ENCODE measurements at regions not wholly inside any gene's neighbourhood (a gene's known extent, or its start where the extent isn't known, plus 50 kb on each side); places are given as distances from the start of the nearest gene placed in this dataset.
"Not testable (repeated sequence)": the region's sequence is repeated elsewhere in the genome, so short reads cannot be mapped to it uniquely, and the experiment has no call there.

DNA sequence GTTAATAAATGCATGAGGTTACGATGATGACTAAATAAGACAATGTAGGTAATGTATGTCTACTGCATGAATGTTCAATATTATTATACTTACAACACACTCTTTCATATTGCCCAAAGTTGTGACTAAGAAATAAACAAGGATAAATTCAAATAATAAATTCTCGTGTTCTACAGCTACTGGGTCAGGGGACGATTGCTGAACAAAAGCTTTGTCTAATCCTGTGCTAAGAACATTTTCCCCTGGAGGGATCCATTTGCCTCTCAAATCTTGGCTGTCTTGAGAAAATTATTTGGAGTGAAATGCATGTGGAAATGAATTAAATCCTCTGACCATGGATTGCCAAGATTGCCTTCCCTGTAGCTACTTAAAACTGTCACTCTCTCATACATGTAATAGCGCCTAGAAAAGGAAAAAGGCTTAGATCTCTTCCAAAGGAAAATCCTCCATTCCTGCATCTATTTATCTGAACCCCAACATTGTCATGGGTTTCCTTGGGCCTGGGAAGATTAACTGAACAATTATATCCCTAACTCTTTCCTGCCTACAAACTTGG lies 893.8 kb upstream of the ACO1 start:
- DNase-seq = no peak

DNA sequence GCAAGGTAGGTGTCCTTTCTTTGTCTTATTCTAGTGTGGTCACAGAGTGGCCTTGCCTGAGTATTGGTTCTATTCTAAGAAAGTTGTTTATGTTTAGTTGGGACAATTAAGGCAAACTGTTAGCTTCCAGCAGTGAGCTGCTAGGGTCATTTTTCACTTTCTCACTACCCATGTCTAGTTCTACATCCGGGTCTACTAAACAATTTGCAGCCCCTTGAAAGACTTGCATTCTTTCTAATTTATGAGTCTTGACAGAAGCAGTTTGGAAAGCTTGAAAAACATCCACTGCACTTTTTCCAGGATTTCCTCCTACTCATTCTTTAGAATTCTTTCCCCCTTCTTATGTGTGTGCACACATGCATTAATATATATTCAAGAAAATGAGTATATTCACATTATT lies 892.2 kb upstream of the ACO1 start:
- DNase-seq = no peak

DNA sequence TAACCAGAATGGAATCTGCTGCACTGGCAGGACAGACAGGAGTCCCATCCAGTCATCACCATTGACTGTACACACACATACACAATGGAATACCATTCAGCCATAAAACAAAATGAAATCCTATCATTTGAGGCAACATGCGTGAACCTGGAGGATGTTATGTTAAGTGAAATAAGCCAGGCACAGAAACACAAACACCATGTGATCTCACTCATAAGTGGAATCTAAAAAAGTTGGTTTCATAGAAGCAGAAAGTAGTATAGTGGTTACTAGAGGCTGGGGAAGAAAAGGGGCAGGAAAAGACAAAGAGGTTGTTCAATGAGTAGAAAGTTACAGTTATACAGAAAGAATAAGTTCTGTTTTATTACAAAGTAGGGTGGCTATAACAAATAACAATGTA lies 884.0 kb upstream of the ACO1 start:
- no peak for DNase-seq

DNA sequence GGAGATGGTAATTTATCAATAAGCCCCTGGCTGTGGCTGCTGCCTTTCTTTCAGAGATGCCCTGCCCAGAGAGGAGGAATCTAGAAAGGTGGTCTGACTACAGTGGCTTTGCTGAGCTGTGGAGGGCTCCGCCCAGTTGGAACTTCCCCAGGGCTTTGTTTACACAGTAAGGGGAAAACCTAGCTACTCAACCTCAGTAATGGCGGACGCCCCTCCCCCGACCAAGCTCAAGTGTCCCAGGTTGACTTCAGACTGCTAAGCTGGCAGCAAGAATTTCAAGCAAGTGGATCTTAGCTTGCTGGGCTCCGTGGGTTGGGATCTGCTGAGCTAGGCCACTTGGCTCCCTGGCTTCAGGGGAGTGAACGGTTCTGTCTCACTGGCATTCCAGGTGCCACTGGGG lies 865.4 kb upstream of the ACO1 start:
- DNase-seq = no peak

DNA sequence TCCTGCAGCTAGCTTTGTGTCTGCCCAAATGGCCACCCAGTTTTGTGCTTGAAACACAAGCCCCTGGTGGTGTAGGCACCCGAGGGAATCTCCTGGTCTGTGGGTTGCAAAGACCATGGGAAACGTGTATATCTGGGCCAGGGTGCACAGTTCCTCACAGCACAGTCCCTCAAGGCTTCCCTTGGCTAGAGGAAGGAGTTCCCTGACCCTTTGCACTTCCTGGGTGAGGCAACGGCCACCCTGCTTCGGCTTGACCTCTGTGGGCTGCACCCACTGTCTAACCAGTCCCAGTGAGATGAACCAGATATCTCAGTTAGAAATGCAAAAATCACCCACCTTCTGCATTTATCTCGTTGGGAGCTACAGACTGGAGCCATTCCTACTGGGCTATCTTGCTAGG lies 865.0 kb upstream of the ACO1 start:
- no peak for DNase-seq

DNA sequence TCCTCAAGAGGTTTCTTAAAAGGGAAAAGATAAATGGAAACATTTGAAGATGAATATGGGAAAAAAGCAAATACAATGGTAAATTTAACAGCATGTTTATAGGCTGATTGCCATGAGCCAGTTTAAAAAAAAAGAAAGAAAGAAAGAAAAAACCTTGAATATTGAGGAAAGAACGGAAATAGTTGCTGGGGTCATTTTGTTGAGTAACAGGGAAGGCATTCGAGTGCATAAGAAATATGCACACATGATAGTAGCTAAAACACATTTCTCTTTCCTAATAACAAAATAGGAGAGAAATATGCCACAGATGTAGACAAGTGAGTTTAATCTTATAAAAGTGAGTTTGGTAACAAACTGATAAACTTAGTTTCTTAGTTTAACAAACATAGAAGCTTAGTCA lies 864.6 kb upstream of the ACO1 start:
- DNase-seq = no peak

DNA sequence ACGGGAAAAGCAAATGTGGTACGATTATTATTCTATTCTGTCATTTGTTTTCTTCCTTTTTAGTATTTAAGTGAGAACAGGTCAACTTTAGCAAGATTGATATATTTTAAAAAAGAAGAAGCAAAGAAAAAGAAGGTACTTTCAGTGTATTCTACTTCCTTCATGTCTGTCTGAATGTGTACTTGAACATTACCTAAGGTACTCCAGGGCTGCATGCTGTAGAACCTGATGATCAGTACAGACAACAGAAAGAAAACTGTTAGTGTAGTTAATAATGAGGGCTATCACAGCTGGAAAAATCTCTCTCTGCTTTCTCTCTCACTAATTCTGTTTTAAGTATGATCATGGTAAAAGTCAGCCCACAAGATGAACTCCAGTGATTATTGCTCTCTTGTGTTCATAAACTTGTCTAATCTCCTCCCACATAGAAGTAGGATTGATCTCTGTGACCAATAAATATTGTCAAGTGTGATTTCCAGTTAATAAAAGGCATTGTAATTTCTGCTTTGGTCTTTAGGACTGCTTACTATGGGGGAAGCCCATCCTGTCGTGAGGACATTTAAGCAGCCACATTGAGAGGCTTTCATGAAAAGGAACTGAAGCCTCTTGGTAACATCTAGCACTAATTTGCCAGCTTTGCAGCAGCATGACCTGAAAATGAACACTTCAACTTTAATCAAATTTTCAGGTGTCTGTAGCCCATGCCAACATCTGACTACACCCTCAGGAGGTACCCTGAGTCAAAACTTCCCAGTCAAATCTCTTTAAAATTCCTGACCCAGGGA lies 864.0 kb upstream of the ACO1 start:
- DNase-seq = no peak

DNA sequence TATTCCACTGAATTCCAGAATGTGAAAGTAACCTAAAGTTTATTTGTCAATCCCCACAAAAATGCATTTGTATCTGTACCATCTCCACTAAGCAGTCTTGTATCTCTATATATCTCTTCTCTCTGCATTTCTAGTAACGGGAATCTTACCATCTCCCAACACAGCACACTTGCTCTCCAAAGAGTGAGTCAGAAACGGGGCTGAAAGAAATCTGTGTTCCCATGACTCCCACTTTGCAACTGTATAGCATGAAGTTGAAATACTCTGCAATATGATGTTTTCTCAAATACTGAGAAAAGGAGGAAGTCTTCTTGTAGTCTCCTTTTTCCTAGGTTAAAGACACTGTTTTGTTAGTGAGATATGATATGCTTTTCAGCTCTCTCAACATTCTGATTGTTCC lies 848.8 kb upstream of the ACO1 start:
- no peak for DNase-seq

DNA sequence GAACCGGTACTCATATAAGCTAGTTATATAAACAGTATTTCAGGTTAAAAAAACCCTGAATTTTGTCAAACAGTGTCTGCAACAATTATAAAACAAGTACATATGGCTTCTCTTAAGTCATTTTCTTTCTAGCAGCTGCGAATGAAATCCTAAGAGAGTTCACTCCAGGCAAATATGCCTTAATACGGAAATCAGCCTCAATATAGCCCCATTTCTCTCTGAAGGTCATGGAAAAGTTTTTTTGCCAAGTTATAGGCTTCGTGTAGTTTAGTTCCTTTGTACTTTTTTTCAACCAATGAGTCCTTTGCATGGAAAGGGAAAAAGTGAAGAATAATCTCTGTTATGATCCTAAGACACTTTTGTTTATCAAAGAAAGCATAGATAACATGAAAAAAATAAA lies 848.0 kb upstream of the ACO1 start:
- no peak for DNase-seq

DNA sequence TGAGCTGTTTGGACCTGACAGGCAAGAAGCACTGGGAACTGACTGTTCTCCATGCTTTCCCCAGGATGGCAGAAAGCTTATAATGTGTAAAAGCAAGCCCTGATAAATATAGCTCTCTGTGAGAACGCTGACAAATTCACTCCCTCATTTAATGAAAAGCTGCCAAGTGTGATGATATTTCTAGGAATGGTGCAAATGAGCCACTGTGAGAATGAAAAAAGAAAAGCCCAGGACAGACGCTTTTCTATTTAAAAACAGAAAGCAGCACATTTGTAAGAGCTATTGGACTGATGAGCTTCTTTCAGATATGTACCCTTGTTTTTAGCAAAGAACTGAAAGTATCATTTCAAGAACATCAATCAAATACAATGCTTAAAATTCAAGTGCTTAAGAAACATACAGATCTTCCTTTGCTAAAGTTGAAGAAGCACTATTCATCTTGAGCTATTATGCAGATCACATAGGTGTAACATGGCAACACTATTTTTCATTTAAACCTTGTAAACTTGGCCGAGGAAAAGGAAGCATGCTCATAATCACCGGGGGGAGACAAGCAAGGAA lies 842.6 kb upstream of the ACO1 start:
- DNase-seq = no peak

DNA sequence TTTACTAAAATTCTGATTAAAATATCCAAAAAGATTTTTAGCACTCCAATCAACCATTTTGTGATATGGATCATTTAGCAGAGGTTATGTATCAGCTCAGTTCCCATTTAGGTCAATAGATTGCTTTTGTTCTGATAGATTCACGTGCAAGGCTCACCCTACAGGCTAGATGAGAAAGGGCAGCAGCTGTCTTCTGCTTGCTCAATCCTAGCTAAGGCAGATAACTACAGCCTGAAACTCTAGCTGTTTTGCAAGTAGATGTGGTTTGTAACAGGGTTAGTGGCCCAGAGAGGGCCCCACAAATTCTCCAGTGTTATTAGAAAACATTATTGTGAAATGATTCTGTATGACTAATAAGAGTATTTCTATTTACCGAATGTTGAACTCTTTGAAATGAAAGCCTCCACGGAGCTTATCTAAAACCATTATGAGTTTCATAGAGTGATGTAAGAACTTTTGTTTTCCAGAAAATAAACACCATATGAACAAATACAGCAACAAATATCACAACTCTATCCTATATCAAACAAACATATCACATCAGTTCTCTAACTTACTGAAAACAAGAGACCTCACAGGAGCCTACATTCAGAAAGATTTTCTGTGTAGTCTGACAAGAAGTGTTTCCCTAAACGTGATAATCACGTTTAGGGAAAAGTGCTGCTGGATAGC lies 841.9 kb upstream of the ACO1 start:
- peak; percentile 60 for DNase-seq

DNA sequence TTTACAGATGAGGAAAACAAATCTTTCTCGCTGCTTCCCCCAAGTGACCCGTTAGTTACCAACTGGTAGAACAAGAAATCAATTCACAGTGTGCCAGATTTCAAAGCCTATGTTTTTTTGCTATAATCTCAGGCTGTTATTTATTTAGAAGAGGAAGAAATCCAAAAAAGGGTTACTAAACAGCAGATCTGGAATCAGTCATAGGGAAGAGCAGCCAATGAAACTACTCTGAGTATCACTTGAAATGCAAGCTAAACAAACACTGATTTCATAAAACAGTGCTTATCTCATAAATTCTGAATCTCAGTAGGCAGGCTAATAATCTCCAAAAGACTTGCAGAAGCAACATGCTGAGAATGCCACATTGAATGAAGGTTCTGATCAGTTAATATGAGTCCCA lies 829.5 kb upstream of the ACO1 start:
- DNase-seq = no peak

DNA sequence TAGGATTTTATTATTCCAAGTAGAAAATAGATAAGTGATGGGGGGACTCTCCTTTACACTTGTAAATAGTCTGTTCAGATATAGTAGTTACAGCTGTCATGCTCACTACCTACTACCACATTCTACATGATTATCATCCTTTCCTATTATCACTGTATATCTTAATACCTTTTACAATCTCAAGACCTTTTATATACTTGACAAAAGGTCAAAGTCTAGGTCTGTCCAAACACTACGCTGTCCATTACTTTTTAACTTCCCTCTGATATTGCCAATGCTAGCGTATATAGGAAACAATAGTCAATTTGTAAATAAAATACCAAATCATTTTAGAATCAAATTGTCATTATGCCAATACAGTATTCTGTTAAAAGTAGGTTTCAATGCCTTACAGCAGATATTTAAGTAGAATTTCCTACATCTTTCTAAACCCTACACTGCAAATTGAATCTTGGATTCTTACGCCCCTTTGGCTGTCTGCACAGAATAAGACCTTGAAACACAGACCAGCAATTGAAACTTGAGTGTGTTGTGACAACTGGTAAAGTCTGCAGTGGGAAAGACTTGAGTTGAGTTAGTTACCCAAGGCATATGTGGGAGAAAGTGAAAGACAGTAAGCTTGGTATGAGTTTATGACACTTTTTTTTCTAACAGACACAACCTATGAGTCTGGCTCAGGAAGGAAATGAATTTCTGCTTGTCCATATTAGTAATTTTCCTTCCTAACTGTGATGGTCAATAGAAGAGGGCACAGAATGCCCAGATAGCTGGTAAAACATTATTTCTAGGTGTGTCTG lies 827.6 kb upstream of the ACO1 start:
- DNase-seq = no peak

DNA sequence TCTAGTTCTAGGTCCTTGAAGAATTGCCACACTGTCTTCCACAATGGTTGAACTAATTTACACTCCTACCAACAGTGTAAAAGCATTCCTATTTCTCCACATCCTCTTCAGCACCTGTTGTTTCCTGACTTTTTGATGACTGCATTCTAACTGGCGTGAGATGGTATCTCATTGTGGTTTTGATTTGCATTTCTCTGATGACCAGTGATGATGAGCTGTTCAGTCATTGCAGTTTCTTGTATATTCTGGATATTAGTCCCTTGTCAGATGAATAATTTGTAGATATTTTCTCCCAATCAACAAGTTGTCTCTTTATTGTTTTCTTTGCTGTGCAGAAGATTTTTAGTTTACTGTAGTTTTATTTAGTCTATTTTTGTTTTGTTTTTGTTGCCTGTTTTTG lies 812.3 kb upstream of the ACO1 start:
- not testable (repeated sequence) for DNase-seq

DNA sequence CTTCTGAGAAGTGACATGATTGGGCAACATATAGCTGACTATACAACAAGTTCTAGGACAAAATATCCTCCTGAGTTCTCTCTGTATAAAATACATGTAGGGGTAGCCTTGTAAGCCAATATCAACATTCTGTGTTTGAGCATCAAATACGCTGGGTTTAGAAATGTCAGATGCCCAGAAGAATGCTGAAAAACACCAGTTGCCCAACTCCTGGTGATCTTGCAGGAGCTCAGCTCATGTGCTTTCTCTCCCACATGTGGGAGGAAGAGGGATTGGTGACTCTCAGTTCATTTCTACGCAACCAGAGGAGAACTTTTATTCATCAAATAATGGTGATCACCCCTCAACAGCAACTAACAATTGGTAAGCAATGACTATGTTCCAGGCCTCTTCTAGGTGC lies 810.9 kb upstream of the ACO1 start:
- no peak for DNase-seq

DNA sequence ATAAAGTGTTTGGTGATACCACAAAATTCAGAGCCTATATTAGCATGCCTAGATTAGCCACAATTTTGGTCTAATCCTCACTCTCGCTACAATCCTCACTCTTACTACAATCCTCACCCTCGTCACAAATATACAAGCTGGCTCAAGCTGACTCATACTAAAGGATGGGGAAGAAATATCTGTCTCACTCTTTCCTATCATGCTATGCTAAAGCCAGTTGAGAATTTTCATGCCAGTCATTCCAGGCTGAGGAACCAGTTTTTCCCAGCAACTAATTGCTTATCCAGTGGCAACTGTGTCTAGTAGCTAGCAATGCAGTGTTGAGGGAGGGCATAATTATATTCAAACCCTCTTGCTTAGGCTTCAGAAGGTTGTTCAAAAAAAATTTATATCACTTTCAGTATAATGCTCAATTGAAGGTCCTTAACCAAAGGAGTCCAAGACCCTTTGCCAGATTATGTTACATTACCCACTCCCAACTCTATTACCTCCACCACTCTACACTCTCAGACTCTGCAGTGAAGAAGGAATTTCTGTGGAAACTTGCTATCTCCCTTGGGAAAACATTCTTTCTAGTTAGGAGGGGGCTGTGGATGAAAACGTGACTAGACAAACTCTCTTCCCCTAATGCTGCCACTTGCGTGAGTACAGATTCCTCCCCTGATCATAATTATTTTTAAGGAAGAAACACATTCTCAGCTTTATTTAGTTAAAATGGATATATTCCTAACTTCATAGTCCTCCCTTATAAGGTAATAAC lies 810.3 kb upstream of the ACO1 start:
- DNase-seq = no peak

DNA sequence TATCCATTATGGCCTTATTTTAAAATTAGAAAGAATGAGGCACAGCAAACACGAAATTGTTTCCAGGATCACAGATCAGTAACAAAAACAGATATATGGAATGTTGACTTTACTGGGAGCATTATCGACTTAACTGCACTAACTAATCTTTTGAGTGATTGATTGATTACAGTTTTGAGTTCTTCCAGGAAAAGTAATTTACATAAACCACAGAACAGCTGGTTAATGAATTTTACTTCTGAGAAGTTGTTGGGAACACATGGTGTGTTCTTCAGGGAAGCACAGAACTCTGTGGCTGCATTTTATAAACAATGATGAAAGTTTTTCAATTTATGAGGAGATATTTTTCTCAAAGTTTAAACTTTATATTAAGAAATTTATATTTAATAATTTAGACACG lies 802.4 kb upstream of the ACO1 start:
- peak; percentile 77 for DNase-seq

DNA sequence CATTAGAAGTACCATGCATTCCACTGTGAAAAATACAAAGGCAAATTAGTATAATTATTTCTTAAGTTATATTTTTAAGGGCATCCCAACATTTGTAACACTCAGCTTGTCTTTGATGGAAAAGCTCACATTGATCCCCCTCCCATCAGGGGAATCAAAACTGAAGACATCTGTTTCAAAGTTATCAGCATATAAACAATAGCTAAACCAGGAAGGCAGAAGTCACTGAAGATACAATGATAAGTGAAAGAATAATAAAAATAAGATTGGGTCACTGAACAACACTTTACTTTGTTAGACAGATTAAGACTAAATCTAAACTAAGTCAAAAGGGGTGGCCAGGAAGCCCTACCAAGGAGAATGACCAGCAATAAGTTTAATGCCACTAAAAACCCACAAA lies 801.9 kb upstream of the ACO1 start:
- DNase-seq = no peak

DNA sequence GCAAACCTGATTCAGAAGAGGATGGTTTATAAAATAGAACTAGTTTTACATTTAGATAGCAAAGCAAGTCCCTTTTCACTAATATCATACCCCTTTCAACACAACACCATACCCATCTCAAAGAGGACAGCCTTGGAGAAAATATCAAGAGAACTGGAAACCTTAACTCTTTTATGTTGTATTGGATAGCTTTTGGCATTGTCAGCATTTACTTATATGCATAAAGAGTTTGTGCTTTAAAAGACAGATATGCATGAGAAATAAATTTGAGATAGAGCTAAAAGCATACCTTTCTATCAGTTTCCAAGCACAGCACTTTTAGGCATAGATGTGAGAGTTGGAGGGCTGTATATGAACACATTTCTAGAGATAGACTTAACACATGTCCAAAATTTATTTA lies 799.3 kb upstream of the ACO1 start:
- DNase-seq = no peak

DNA sequence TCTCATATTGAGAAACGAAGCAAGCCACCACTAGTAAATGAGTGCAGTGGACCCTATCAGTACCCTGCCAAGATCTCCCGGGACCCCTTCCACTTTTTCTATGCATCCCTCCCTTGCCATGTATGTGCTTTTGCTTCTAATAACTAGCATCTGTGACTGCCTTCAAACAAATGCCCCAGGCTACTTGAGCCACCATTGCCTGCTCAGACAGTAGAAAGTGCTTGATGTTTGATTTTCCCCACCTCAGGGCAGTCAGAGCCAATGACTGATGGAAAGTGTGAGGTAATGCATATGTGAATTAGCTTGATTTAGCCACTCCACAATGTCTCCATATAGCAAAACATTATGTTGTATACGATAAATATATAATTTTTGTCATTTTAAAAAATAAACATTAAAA lies 797.3 kb upstream of the ACO1 start:
- no peak for DNase-seq

DNA sequence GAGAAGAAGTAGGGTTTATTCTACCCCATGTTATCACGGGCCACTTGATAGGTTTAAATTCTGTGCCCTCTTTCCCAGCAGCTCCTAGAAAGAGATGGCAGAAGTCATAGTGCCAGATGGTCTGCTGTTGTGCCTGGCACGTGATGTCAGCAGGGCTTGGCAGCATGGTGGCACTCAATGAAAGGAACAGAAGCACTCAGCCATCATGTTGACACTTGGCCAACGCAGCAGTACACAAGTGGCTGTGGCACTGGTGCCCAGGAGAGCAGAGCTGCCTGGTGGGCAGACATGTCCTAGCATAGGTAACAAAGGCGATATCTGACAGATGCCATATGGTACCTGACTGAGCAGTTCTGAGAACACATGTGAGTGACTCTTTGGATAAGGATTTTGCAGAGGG lies 796.4 kb upstream of the ACO1 start:
- peak; percentile 87 for DNase-seq

DNA sequence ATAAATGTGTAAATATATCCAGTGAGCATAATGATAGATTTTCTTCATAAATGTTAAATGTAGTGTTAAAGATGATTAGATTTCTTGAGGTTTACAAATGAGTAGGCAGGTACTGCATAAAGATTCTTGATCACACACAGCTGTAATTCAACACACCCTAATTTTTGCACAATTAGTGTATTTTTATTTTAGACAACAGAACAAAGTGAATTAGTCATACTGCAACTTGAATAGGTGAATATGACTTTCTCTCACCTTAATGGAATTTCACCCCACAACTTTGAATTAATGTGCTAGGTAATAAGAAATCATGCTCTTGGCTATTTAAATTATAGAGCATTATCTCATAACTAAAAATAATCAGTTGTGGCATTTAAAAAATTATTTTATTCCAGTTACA lies 795.7 kb upstream of the ACO1 start:
- no peak for DNase-seq

DNA sequence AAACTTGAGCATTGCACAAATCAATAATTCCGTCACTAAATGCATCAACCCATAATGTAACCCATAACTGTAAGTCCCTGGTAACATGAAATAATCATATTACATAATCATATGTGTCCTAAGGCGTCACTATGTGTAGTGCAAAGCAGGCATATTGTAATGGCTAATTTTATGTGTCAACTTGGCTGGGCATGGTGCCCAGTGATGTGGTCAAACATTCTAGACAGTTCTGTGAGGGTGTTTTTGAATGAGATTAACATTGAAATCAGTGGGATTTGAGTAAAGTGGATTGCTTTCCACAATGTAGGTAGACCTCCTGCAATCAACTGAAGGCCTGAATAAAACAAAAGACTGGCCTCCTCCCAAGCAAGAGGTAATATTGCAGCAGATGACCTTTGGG lies 794.4 kb upstream of the ACO1 start:
- no peak for DNase-seq
